Caco-2 (cell line): ENCODE measurements at regions not wholly inside any gene's neighbourhood (a gene's known extent, or its start where the extent isn't known, plus 50 kb on each side); places are given as distances from the start of the nearest gene placed in this dataset.
A peak's percentile ranks its signal among the peaks of the same experiment; 100 is the strongest.

Source experiments
- BruUV-seq: library from RNA; stranded (reverse); fragments of 400-500 nt; replicated peaks from 2 replicates; lab custom pipeline; 2021; lab: Mats Ljungman, UMichigan
- CTCF ChIA-PET: fragments of 300-600 bp; sonication (Branson Sonifier 250); formaldehyde crosslinking; loops from one replicate; lab custom pipeline; 2022; ENCODE audit warnings: antibody characterized with exemption; lab: Charles Lee
- POLR2A ChIA-PET: fragments of 300-600 bp; sonication (Branson Sonifier 250); formaldehyde crosslinking; loops from one replicate; lab custom pipeline; 2022; ENCODE audit warnings: antibody characterized with exemption; lab: Charles Lee
- DNase-seq, 2 experiments: peaks; one replicate each; pipeline versions ENCODE4 v3.0.0 to v3.0.0-alpha.2; 2020 to 2022
- H3K27me3 ChIP-seq: replicated peaks from 2 replicates; pipeline ENCODE4 v1.6.0; 2011; ENCODE audit warnings: low read length; ENCODE audit not compliant: control insufficient read depth, insufficient read depth
- H3K36me3 ChIP-seq: 2 replicates; pipeline ENCODE4 v1.5.1; 2011; ENCODE audit warnings: low read length; ENCODE audit not compliant: control insufficient read depth, insufficient read depth
- H3K4me1 ChIP-seq: fragments of 250-450 bp; sonication (Bioruptor Pico); 2 replicates; pipeline ENCODE4 v1.5.1; 2020; ENCODE audit warnings: mild to moderate bottlenecking
- H3K4me3 ChIP-seq: 2 replicates; pipeline ENCODE4 v1.5.1; 2011; ENCODE audit warnings: low read depth, mild to moderate bottlenecking, control low read depth, low read length
- H3K9me3 ChIP-seq: fragments of 250-450 bp; sonication (Bioruptor Pico); 2 replicates; pipeline ENCODE4 v1.5.1; 2020; ENCODE audit warnings: mild to moderate bottlenecking, moderate library complexity
- H3K27ac Mint-ChIP-seq: one replicate; pipeline ENCODE4 v1.8.0; 2022; ENCODE audit warnings: mixed read lengths; ENCODE audit not compliant: unreplicated experiment
- H3K27me3 Mint-ChIP-seq: one replicate; pipeline ENCODE4 v1.8.0; 2022; ENCODE audit warnings: mixed read lengths; ENCODE audit not compliant: insufficient read depth, unreplicated experiment
- H3K36me3 Mint-ChIP-seq: one replicate; pipeline ENCODE4 v1.8.0; 2022; ENCODE audit warnings: mild to moderate bottlenecking, mixed read lengths; ENCODE audit not compliant: insufficient read depth, unreplicated experiment
- H3K4me1 Mint-ChIP-seq: one replicate; pipeline ENCODE4 v1.8.0; 2022; ENCODE audit warnings: low read depth, mixed read lengths; ENCODE audit not compliant: unreplicated experiment
- H3K4me3 Mint-ChIP-seq: one replicate; pipeline ENCODE4 v1.8.0; 2022; ENCODE audit warnings: mild to moderate bottlenecking, moderate library complexity, mixed read lengths; ENCODE audit not compliant: unreplicated experiment
- H3K9me3 Mint-ChIP-seq: one replicate; pipeline ENCODE4 v1.8.0; 2022; ENCODE audit warnings: mixed read lengths; ENCODE audit not compliant: unreplicated experiment
- CTCF ChIP-seq, 2 experiments: fragments of 200-600 bp in 1 of 2; IDR thresholded peaks; 1 replicate in 1 of 2; 2 replicates in 1 of 2; pipeline versions ENCODE4 v1.5.1 to v1.8.0; 2011 to 2022; ENCODE audit warnings: antibody characterized with exemption in 1 of 2, control low read depth in 1 of 2, inconsistent platforms in 1 of 2, low read depth in 1 of 2, low read length in 1 of 2, mild to moderate bottlenecking in 1 of 2, moderate library complexity in 1 of 2; ENCODE audit not compliant: insufficient read depth in 1 of 2, severe bottlenecking in 1 of 2, unreplicated experiment in 1 of 2
- intact Hi-C: fragments of 100-400 bp; cut with micrococcal nuclease; formaldehyde crosslinking; loops from one replicate; pipeline ENCODE4 v1.10.0; 2022; ENCODE audit not compliant: unreplicated experiment

DNA sequence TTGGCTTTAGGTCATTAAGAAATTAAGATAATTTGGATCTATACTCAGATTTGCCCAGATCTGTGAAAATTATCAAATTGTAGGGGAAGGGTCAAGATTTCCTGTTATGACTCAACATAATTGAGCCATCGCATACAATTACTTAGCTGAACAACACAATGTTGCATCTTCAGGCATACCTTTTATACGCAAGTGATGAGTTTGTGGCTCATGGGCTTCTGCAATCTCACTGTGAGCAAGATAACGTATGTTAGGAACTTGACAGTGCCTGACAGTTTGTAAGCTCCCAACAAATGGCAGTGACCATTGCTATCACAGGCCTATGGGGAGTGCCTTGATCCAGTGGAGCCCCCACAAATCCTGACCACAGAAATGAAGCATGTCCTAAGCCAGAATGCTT lies 199.7 kb downstream of the BCAT1 start:
- intact Hi-C loops = no loop called here
- DNase-seq = no peak
- CTCF ChIA-PET = no interaction called here
- Histone ChIP-seq H3K27me3 (no peaks in the 10 kb centered on the region), H3K9me3 (no peaks in the 10 kb centered on the region), H3K4me3 (no peak overlapping the region), H3K4me1 (peaks cover 74% of the 10 kb centered on the region), H3K36me3 (no peaks in the 10 kb centered on the region; the same call in 1 of the 2 replicates)
- POLR2A ChIA-PET = no interaction called here
- Mint-ChIP-seq H3K9me3 (peaks cover 20% of the 10 kb centered on the region), H3K4me1 (peaks cover 60% of the 10 kb centered on the region), H3K27ac (peak overlapping the region; percentile 77), H3K36me3 (peaks cover 33% of the 10 kb centered on the region), H3K27me3 (no peaks in the 10 kb centered on the region), H3K4me3 (no peak overlapping the region)
- no TSS peak for BruUV-seq
- no peak for TF ChIP-seq CTCF (IDR thresholded peaks at IDR 0.05; ENCODE audit: insufficient read depth in 1 of 2, low read depth in 1 of 2, low read length in 1 of 2, severe bottlenecking in 1 of 2, unreplicated experiment in 1 of 2)

GRCh38 chr12:24748326-24748725 lies 200.6 kb downstream of the BCAT1 start:
- Histone ChIP-seq H3K4me3 (no peak overlapping the region), H3K4me1 (peaks cover 65% of the 10 kb centered on the region), H3K36me3 (no peaks in the 10 kb centered on the region; the same call in 1 of the 2 replicates), H3K9me3 (no peaks in the 10 kb centered on the region), H3K27me3 (no peaks in the 10 kb centered on the region)
- Mint-ChIP-seq H3K9me3 (peaks cover 21% of the 10 kb centered on the region), H3K4me3 (peak overlapping the region; percentile 4), H3K27ac (peak overlapping the region; percentile 51), H3K4me1 (peaks cover 56% of the 10 kb centered on the region), H3K27me3 (no peaks in the 10 kb centered on the region), H3K36me3 (peaks cover 27% of the 10 kb centered on the region)
- TF ChIP-seq CTCF (IDR thresholded peaks at IDR 0.05; ENCODE audit: insufficient read depth in 1 of 2, low read depth in 1 of 2, low read length in 1 of 2, severe bottlenecking in 1 of 2, unreplicated experiment in 1 of 2) = no peak
- no peak for DNase-seq
- ChIA-PET POLR2A (no interaction called here), CTCF (no interaction called here)
- intact Hi-C loops = no loop called here
- no TSS peak for BruUV-seq

DNA sequence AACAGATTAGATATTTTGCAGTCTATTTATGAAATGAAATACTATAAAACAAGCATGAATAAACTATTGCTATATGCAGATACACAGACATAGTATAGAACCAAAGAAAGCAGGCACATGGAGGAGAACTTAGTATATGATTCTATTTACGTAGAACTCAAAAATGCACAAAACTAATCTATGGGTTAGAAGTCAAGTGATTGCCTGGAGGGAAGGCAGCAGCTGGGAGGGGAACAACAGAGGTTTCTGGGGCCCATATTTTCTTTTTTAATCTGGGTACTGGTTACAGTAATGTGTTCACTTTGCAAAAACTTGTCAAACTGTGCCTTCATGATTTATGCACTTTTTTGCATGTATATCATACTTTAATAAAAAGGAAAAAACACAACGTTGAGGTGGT lies 202.0 kb downstream of the BCAT1 start:
- no TSS peak for BruUV-seq
- H3K9me3 Mint-ChIP-seq = peaks cover 18% of the 10 kb centered on the region
- Histone ChIP-seq H3K4me1 (peaks cover 57% of the 10 kb centered on the region), H3K36me3 (no peaks in the 10 kb centered on the region; the same call in 1 of the 2 replicates), H3K27me3 (no peaks in the 10 kb centered on the region), H3K9me3 (no peaks in the 10 kb centered on the region), H3K4me3 (no peak overlapping the region)
- no peak for TF ChIP-seq CTCF (IDR thresholded peaks at IDR 0.05; ENCODE audit: insufficient read depth in 1 of 2, low read depth in 1 of 2, low read length in 1 of 2, severe bottlenecking in 1 of 2, unreplicated experiment in 1 of 2)
- CTCF ChIA-PET = no interaction called here
- H3K36me3 Mint-ChIP-seq = peaks cover 15% of the 10 kb centered on the region
- peak overlapping the region; percentile 9 for H3K27ac Mint-ChIP-seq
- POLR2A ChIA-PET = no interaction called here
- DNase-seq = no peak
- no peak overlapping the region for H3K4me3 Mint-ChIP-seq
- intact Hi-C loops = no loop called here
- H3K4me1 Mint-ChIP-seq = peaks cover 42% of the 10 kb centered on the region
- no peaks in the 10 kb centered on the region for H3K27me3 Mint-ChIP-seq
